ENCODE measurements at regions not wholly inside any gene's neighbourhood (a gene's known extent, or its start where the extent isn't known, plus 50 kb on each side); places are given as distances from the start of the nearest gene placed in this dataset.

GRCh38 chr2:36262581-36262980 is 93.0 kb upstream of the CRIM1 start:
- Histone ChIP-seq H2AFZ (ENCODE audit: low read length) (no peak overlapping the region), H3K4me2 (ENCODE audit: low read depth, low read length, poor library complexity, severe bottlenecking) (no peak overlapping the region)
- TF ChIP-seq EZH2phosphoT487 (IDR thresholded peaks at IDR 0.05; ENCODE audit: borderline replicate concordance) (no peak), CTCF (conservative IDR thresholded peaks at IDR 0.05; ENCODE audit: low read length) (no peak)

GRCh38 chr2:36255863-36256262 is 99.7 kb upstream of the CRIM1 start:
- H3K27me3 ChIP-seq (ENCODE audit: insufficient read depth, low read length, poor library complexity, severe bottlenecking), result no peaks in the 10 kb centered on the region
- H3K9me3 ChIP-seq (ENCODE audit: insufficient read depth, low read depth, low read length), result 0 out of 2 replicates have a peak, but pooled peaks cover 3% of the 10 kb centered on the region
- H3K36me3 ChIP-seq (ENCODE audit: insufficient read depth, low read length), result no peaks in the 10 kb centered on the region
- no peak for TF ChIP-seq CTCF (conservative IDR thresholded peaks at IDR 0.05; ENCODE audit: low read length)
- TF ChIP-seq EZH2phosphoT487 (IDR thresholded peaks at IDR 0.05; ENCODE audit: borderline replicate concordance), result no peak
- H3K4me2 ChIP-seq (ENCODE audit: low read depth, low read length, poor library complexity, severe bottlenecking), result no peak overlapping the region
- no peaks in the 10 kb centered on the region for H3F3A ChIP-seq (ENCODE audit: low read depth)
- H3K9ac ChIP-seq (ENCODE audit: low read depth, low read length, poor library complexity, severe bottlenecking), result no peak overlapping the region
- no peaks in the 10 kb centered on the region for H3K9me2 ChIP-seq (replicated peaks; ENCODE audit: low read depth, low read length)
- H2AFZ ChIP-seq (ENCODE audit: low read length), result no peak overlapping the region
- H3K4me3 ChIP-seq (ENCODE audit: low read length, poor library complexity, severe bottlenecking), result no peak overlapping the region
- H4K20me1 ChIP-seq (ENCODE audit: insufficient read depth, low read length, poor library complexity, severe bottlenecking), result no peaks in the 10 kb centered on the region
- no peaks in the 10 kb centered on the region for H3K4me1 ChIP-seq (ENCODE audit: insufficient read depth, low read length, poor library complexity, severe bottlenecking)
- H3K79me2 ChIP-seq (ENCODE audit: insufficient read depth, low read length), result no peaks in the 10 kb centered on the region

More at GRCh38 chr2:36262581-36262980, 93.0 kb upstream of the CRIM1 start:
- H3K4me1 ChIP-seq (ENCODE audit: insufficient read depth, low read length, poor library complexity, severe bottlenecking), result no peaks in the 10 kb centered on the region
- no peaks in the 10 kb centered on the region for H3K79me2 ChIP-seq (ENCODE audit: insufficient read depth, low read length)
- no peaks in the 10 kb centered on the region for H3K36me3 ChIP-seq (ENCODE audit: insufficient read depth, low read length)
- peaks cover 3% of the 10 kb centered on the region; the same call in 1 of the 2 replicates for H3K9me3 ChIP-seq (ENCODE audit: insufficient read depth, low read depth, low read length)
- H4K20me1 ChIP-seq (ENCODE audit: insufficient read depth, low read length, poor library complexity, severe bottlenecking), result no peaks in the 10 kb centered on the region
- no peak overlapping the region for H3K4me3 ChIP-seq (ENCODE audit: low read length, poor library complexity, severe bottlenecking)
- H3K27me3 ChIP-seq (ENCODE audit: insufficient read depth, low read length, poor library complexity, severe bottlenecking), result no peaks in the 10 kb centered on the region
- no peak overlapping the region for H3K9ac ChIP-seq (ENCODE audit: low read depth, low read length, poor library complexity, severe bottlenecking)
- peaks cover 2% of the 10 kb centered on the region; the same call in 1 of the 2 replicates for H3F3A ChIP-seq (ENCODE audit: low read depth)
- H3K9me2 ChIP-seq (replicated peaks; ENCODE audit: low read depth, low read length), result no peaks in the 10 kb centered on the region

DNA sequence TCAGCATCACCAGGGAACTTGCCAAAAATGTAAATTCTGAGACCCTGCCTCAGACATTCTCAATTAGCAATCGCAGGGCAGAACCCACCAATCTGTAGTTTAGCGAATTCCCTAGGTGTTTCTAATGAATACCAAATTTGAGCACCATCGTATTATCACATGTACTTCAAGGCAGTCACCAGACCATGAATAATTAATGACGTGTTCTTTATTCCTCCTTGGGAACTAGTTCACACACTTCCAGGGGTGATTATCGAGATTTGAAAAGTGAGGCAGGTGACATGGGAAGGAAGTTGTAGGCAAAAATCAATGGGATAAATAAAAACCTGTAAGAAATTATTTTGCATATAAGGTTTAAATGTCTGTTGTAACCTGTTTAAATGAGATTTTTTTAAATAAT is 102.5 kb upstream of the CRIM1 start:
- Histone ChIP-seq H2AFZ (ENCODE audit: low read length) (no peak overlapping the region), H3K36me3 (ENCODE audit: insufficient read depth, low read length) (no peaks in the 10 kb centered on the region), H3K79me2 (ENCODE audit: insufficient read depth, low read length) (no peaks in the 10 kb centered on the region), H3K9me3 (ENCODE audit: insufficient read depth, low read depth, low read length) (0 out of 2 replicates have a peak, but pooled peaks cover 3% of the 10 kb centered on the region), H3K4me3 (ENCODE audit: low read length, poor library complexity, severe bottlenecking) (no peak overlapping the region), H3K9me2 (replicated peaks; ENCODE audit: low read depth, low read length) (no peaks in the 10 kb centered on the region), H3K4me2 (ENCODE audit: low read depth, low read length, poor library complexity, severe bottlenecking) (no peak overlapping the region), H3K4me1 (ENCODE audit: insufficient read depth, low read length, poor library complexity, severe bottlenecking) (peaks cover 2% of the 10 kb centered on the region), H3K9ac (ENCODE audit: low read depth, low read length, poor library complexity, severe bottlenecking) (no peak overlapping the region), H4K20me1 (ENCODE audit: insufficient read depth, low read length, poor library complexity, severe bottlenecking) (no peaks in the 10 kb centered on the region), H3F3A (ENCODE audit: low read depth) (no peaks in the 10 kb centered on the region), H3K27me3 (ENCODE audit: insufficient read depth, low read length, poor library complexity, severe bottlenecking) (no peaks in the 10 kb centered on the region)
- no peak for TF ChIP-seq CTCF (conservative IDR thresholded peaks at IDR 0.05; ENCODE audit: low read length)
- no peak for TF ChIP-seq EZH2phosphoT487 (IDR thresholded peaks at IDR 0.05; ENCODE audit: borderline replicate concordance)
